ENCODE measurements at regions not wholly inside any gene's neighbourhood (a gene's known extent, or its start where the extent isn't known, plus 50 kb on each side); places are given as distances from the start of the nearest gene placed in this dataset.

- H3K9me1 ChIP-seq (replicated peaks; ENCODE audit: control insufficient read depth, extremely low read depth, insufficient read depth, low read length) = no peaks in the 10 kb centered on the region
- H3K27ac ChIP-seq (ENCODE audit: insufficient read depth, low read depth, low read length) = no peak overlapping the region
- H3K4me3 ChIP-seq (replicated peaks in 1 of 3; ENCODE audit: insufficient read depth in 1 of 3, low read depth in 1 of 3, low read length in 3 of 3) = no peak overlapping the region
- intact Hi-C loops (cut with micrococcal nuclease) (no loop called here), dilution Hi-C loops (cut with MboI; ENCODE audit: extremely low pct_ligation_motif_present, low sequenced_read_pairs) (no loop called here)
- no peak for DNase-seq (ENCODE audit: low read depth, low spot score)
- CTCF ChIA-PET = no interaction called here
- no peaks in the 10 kb centered on the region for H3K79me2 ChIP-seq (ENCODE audit: control insufficient read depth, insufficient read depth, low read length)
- no peak overlapping the region for H3K9ac ChIP-seq (replicated peaks; ENCODE audit: extremely low read depth, insufficient read depth, low read length)
- TF ChIP-seq, protein P1, sequence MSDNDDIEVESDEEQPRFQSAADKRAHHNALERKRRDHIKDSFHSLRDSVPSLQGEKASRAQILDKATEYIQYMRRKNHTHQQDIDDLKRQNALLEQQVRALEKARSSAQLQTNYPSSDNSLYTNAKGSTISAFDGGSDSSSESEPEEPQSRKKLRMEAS (IDR thresholded peaks at IDR 0.05; ENCODE audit: insufficient read depth, insufficient read length) = no peak
- TF ChIP-seq EZH2 (IDR thresholded peaks at IDR 0.05; ENCODE audit: borderline replicate concordance, low read depth, low read length, severe bottlenecking) (no peak), CTCF (IDR thresholded peaks at IDR 0.05; ENCODE audit: extremely low read depth in 1 of 2, insufficient read depth in 1 of 2, low read depth in 1 of 2, low read length in 2 of 2) (no peak), POLR2A (IDR thresholded peaks at IDR 0.05; ENCODE audit: low read depth, low read length) (no peak), MYC (IDR thresholded peaks at IDR 0.05; ENCODE audit: low read depth, low read length) (no peak), JUN (IDR thresholded peaks at IDR 0.05; ENCODE audit: borderline replicate concordance, insufficient read depth, insufficient read length, low read depth) (no peak), GATA2 (IDR thresholded peaks at IDR 0.05; ENCODE audit: insufficient read depth, insufficient read length, low read depth, low read length) (no peak), POLR2AphosphoS5 (IDR thresholded peaks at IDR 0.05; ENCODE audit: insufficient read depth, low read depth, low read length) (no peak), FOS (IDR thresholded peaks at IDR 0.05; ENCODE audit: borderline replicate concordance, insufficient read depth, low read length) (no peak)
- BruUV-seq (replicated peaks) = no TSS peak
- no peaks in the 10 kb centered on the region for H4K20me1 ChIP-seq (replicated peaks; ENCODE audit: control insufficient read depth, extremely low read depth, insufficient read depth, low read length)
- H3K4me1 ChIP-seq (ENCODE audit: control insufficient read depth, extremely low read depth, insufficient read depth, low read length) = no peaks in the 10 kb centered on the region
- FAIRE-seq = no peak
- H3K36me3 ChIP-seq (ENCODE audit: control insufficient read depth in 2 of 2, extremely low read depth in 1 of 2, insufficient read depth in 2 of 2, low read length in 2 of 2) = no peaks in the 10 kb centered on the region
- H2AFZ ChIP-seq (ENCODE audit: low read depth, low read length) = no peak overlapping the region
- no peaks in the 10 kb centered on the region for H3K9me3 ChIP-seq (replicated peaks; ENCODE audit: control insufficient read depth, insufficient read depth, low read length)
- H3K4me2 ChIP-seq (ENCODE audit: insufficient read depth, low read length) = no peak overlapping the region
- no peaks in the 10 kb centered on the region for H3K27me3 ChIP-seq (ENCODE audit: control insufficient read depth in 2 of 2, insufficient read depth in 2 of 2, low read length in 2 of 2)
- POLR2A ChIA-PET = no interaction called here
Observed at GRCh38 chr5:154593071-154593470, 115.0 kb upstream of the HAND1 start.

Measured in endothelial cell of umbilical vein (primary cell).